PC-9 (cell line): ENCODE measurements at regions not wholly inside any gene's neighbourhood (a gene's known extent, or its start where the extent isn't known, plus 50 kb on each side); places are given as distances from the start of the nearest gene placed in this dataset.

Experiments
- BruUV-seq: library from RNA; stranded (reverse); fragments of 400-500 nt; replicated peaks from 2 replicates; lab custom pipeline; 2021; lab: Mats Ljungman, UMichigan
- CTCF ChIA-PET: fragments of 300-600 bp; sonication (Branson Sonifier 250); formaldehyde crosslinking; loops from one replicate; lab custom pipeline; 2022; ENCODE audit warnings: antibody characterized with exemption; lab: Charles Lee
- POLR2A ChIA-PET: fragments of 300-600 bp; sonication (Branson Sonifier 250); formaldehyde crosslinking; loops from one replicate; lab custom pipeline; 2022; ENCODE audit warnings: antibody characterized with exemption; ENCODE audit not compliant: unreplicated experiment; lab: Charles Lee
- DNase-seq, 2 experiments: peaks; one replicate each; pipeline versions ENCODE4 v3.0.0 to v3.0.0-alpha.2; 2015 to 2022; ENCODE audit warnings: mixed read lengths in 1 of 2
- H2AFZ ChIP-seq: fragments of 200-600 bp; sonication (generic); 2 replicates; pipeline ENCODE4 v1.8.1; 2017; ENCODE audit warnings: antibody characterized with exemption
- H3F3A ChIP-seq: fragments of 200-600 bp; sonication (generic); 2 replicates; pipeline ENCODE4 v1.8.1; 2017; ENCODE audit warnings: antibody characterized with exemption, mild to moderate bottlenecking, low read depth; ENCODE audit not compliant: insufficient read depth
- H3K27ac ChIP-seq: fragments of 200-600 bp; sonication (generic); 2 replicates; pipeline ENCODE4 v1.6.1; 2016; ENCODE audit warnings: mixed run types
- H3K27me3 ChIP-seq: fragments of 200-600 bp; sonication (generic); 2 replicates; pipeline ENCODE4 v1.6.1; 2016; ENCODE audit warnings: low read depth, mixed run types; ENCODE audit not compliant: insufficient read depth
- H3K36me3 ChIP-seq: fragments of 200-600 bp; sonication (generic); 2 replicates; pipeline ENCODE4 v1.6.1; 2016; ENCODE audit warnings: low read depth, mixed run types
- H3K4me1 ChIP-seq: fragments of 200-600 bp; sonication (generic); replicated peaks from 2 replicates; pipeline ENCODE4 v1.6.1; 2016; ENCODE audit warnings: mixed run types; ENCODE audit not compliant: insufficient read depth
- H3K4me2 ChIP-seq: fragments of 200-600 bp; sonication (generic); 2 replicates; pipeline ENCODE4 v1.6.1; 2017; ENCODE audit warnings: mixed run types
- H3K4me3 ChIP-seq: fragments of 200-600 bp; sonication (generic); 2 replicates; pipeline ENCODE4 v1.6.1; 2016; ENCODE audit warnings: mixed run types
- H3K79me2 ChIP-seq: fragments of 200-600 bp; sonication (generic); 2 replicates; pipeline ENCODE4 v1.6.1; 2017; ENCODE audit warnings: low read depth, mixed run types
- H3K9me2 ChIP-seq: fragments of 200-600 bp; sonication (generic); 2 replicates; pipeline ENCODE4 v1.8.1; 2017; ENCODE audit warnings: mild to moderate bottlenecking; ENCODE audit not compliant: insufficient read depth
- H3K9me3 ChIP-seq: fragments of 200-600 bp; sonication (generic); 2 replicates; pipeline ENCODE4 v1.8.1; 2016; ENCODE audit warnings: low read depth; ENCODE audit not compliant: insufficient read depth
- H4K20me1 ChIP-seq: fragments of 200-600 bp; sonication (generic); 2 replicates; pipeline ENCODE4 v1.8.1; 2017; ENCODE audit not compliant: insufficient read depth
- CTCF ChIP-seq: fragments of 200-600 bp; sonication (generic); conservative IDR thresholded peaks from 2 replicates; pipeline ENCODE4 v1.6.1; 2017; ENCODE audit warnings: mixed run types, antibody characterized with exemption, mild to moderate bottlenecking, moderate library complexity
- EZH2 ChIP-seq: fragments of 200-600 bp; sonication (generic); IDR thresholded peaks from 2 replicates; pipeline ENCODE4 v1.8.0; 2017; ENCODE audit warnings: antibody characterized with exemption, low read depth
- intact Hi-C: fragments of 100-400 bp; cut with micrococcal nuclease; formaldehyde crosslinking; loops from one replicate; pipeline ENCODE4 v1.10.0; 2022; ENCODE audit not compliant: unreplicated experiment

- Histone ChIP-seq H4K20me1 (no peaks in the 10 kb centered on the region), H3K4me2 (no peak overlapping the region), H3F3A (no peaks in the 10 kb centered on the region), H3K79me2 (no peaks in the 10 kb centered on the region), H3K27me3 (no peaks in the 10 kb centered on the region), H3K36me3 (no peaks in the 10 kb centered on the region), H3K27ac (no peak overlapping the region), H3K4me3 (no peak overlapping the region), H3K4me1 (no peaks in the 10 kb centered on the region), H2AFZ (no peak overlapping the region), H3K9me2 (no peaks in the 10 kb centered on the region), H3K9me3 (peaks cover 12% of the 10 kb centered on the region; the same call in 1 of the 2 replicates)
- BruUV-seq, result no TSS peak
- intact Hi-C loops, result no loop called here
- TF ChIP-seq CTCF, result no peak
- no peak for TF ChIP-seq EZH2
- ChIA-PET CTCF (no interaction called here), POLR2A (no interaction called here)
- DNase-seq, result no peak
Observed at GRCh38 chr3:190768891-190769290, 93.6 kb downstream of the GMNC start.

- no peaks in the 10 kb centered on the region for H3K27me3 ChIP-seq
- H3K27ac ChIP-seq, result no peak overlapping the region
- no peak overlapping the region for H3K4me3 ChIP-seq
- POLR2A ChIA-PET, result no interaction called here
- no TSS peak for BruUV-seq
- H3K9me2 ChIP-seq, result no peaks in the 10 kb centered on the region
- no peak overlapping the region for H2AFZ ChIP-seq
- CTCF ChIA-PET, result no interaction called here
- intact Hi-C loops, result no loop called here
- no peak for DNase-seq
- H3K79me2 ChIP-seq, result no peaks in the 10 kb centered on the region
- H3F3A ChIP-seq, result no peaks in the 10 kb centered on the region
- H3K4me1 ChIP-seq, result no peaks in the 10 kb centered on the region
- TF ChIP-seq EZH2, result no peak
- no peak for TF ChIP-seq CTCF
- H3K9me3 ChIP-seq, result peaks cover 6% of the 10 kb centered on the region; the same call in 1 of the 2 replicates
- no peaks in the 10 kb centered on the region for H4K20me1 ChIP-seq
- no peaks in the 10 kb centered on the region for H3K36me3 ChIP-seq
- H3K4me2 ChIP-seq, result no peak overlapping the region
Observed at GRCh38 chr3:190767851-190768250, 94.6 kb downstream of the GMNC start.

- no peak overlapping the region for H3K27ac ChIP-seq
- peak overlapping the region; percentile 37; the same call in 1 of the 2 replicates for H2AFZ ChIP-seq
- BruUV-seq, result no TSS peak
- no peaks in the 10 kb centered on the region for H3F3A ChIP-seq
- H3K4me2 ChIP-seq, result no peak overlapping the region
- H3K79me2 ChIP-seq, result no peaks in the 10 kb centered on the region
- H4K20me1 ChIP-seq, result no peaks in the 10 kb centered on the region
- no peaks in the 10 kb centered on the region for H3K4me1 ChIP-seq
- intact Hi-C loops, result no loop called here
- ChIA-PET CTCF (no interaction called here), POLR2A (no interaction called here)
- H3K9me2 ChIP-seq, result no peaks in the 10 kb centered on the region
- H3K9me3 ChIP-seq, result no peaks in the 10 kb centered on the region
- no peaks in the 10 kb centered on the region for H3K27me3 ChIP-seq
- TF ChIP-seq EZH2 (no peak), CTCF (no peak)
- H3K4me3 ChIP-seq, result no peak overlapping the region
- DNase-seq, result no peak
- H3K36me3 ChIP-seq, result no peaks in the 10 kb centered on the region
Observed at GRCh38 chr3:190764231-190765134, 98.0 kb downstream of the GMNC start.
